ENCODE measurements at regions not wholly inside any gene's neighbourhood (a gene's known extent, or its start where the extent isn't known, plus 50 kb on each side); places are given as distances from the start of the nearest gene placed in this dataset.

DNA sequence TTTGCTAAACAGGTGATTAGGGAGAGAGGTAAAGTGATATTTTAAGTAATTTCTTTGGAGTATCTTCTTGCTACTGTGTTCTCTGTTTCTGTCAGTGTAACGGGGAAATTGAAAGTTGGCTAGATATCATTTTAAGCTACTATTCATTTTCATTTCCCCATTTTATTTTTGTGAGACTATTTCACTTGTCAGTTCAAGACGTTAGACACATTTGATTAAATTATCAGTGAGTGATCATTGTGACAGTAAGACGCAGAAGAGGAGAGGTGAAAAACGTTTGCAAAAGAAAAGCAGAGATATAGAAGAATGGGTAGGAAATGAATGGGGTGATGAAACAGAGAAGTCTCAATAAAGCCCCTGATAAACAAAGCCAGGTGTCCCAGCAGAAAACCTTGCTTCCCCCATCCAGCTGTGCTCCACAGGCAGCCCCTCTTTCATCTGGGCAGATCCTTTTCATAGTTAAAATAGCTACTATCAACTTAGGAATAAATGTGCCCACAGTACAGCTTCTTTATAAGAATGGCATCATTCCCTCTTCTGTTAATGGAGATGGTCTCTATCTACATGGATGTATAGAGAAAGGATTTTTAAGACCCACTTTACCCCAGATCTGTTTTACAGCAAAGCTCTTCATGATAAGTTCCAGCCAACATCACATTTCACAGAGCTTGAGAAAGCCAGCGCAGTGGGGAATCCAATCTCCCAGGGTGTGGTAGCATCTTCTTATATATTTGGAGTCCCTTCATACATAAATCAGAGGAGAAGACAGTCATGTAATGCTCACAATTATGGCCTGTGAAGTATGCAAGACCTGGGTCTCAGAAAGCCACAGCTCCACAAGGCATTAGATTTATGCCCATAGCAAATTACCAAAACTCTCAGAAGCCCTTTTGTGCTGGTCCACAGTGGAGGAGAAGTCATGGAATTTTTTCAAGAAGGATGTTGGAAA, 138.1 kb upstream of the ITGB1 start:
- H2BK20ac ChIP-seq (ENCODE audit: low read depth, low read length): no peak overlapping the region
- H4K8ac ChIP-seq (ENCODE audit: low read depth in 2 of 2, low read length in 2 of 2): no peak overlapping the region
- peaks cover 4% of the 10 kb centered on the region; the same call in 1 of the 2 replicates for H3K9me1 ChIP-seq (ENCODE audit: insufficient read depth, low read length)
- no peaks in the 10 kb centered on the region for H4K20me1 ChIP-seq (ENCODE audit: insufficient read depth, low read length)
- ATAC-seq (ENCODE audit: low read depth) (no peak), DNase-seq (no peak)
- H2AK5ac ChIP-seq (ENCODE audit: low read depth, low read length): no peak overlapping the region
- H3K79me1 ChIP-seq (ENCODE audit: low read depth in 1 of 2, low read length in 2 of 2): no peaks in the 10 kb centered on the region
- no peak overlapping the region for H3K4me2 ChIP-seq (ENCODE audit: low read depth, low read length)
- H3K27ac ChIP-seq (ENCODE audit: insufficient read depth, low read length): no peak overlapping the region
- H2BK5ac ChIP-seq (ENCODE audit: low read depth, low read length, poor library complexity, severe bottlenecking): no peak overlapping the region
- ChIA-PET CTCF (no interaction called here), POLR2A (ENCODE audit: unreplicated experiment) (interaction anchor here (0.6 kb wide), 1 partner anchor 10 kb away, joined by 4 read pairs; no protein-coding TSS in a partner anchor)
- no peak overlapping the region for H2BK120ac ChIP-seq (ENCODE audit: low read depth, low read length)
- no peak overlapping the region for H2BK15ac ChIP-seq (ENCODE audit: low read depth, low read length)
- no peak overlapping the region for H3K4me3 ChIP-seq (ENCODE audit: insufficient read depth, low read depth, low read length)
- H4K91ac ChIP-seq (ENCODE audit: insufficient read depth, low read depth, low read length): no peak overlapping the region
- no peak overlapping the region for H3K18ac ChIP-seq (ENCODE audit: low read depth, low read length)
- H3K23ac ChIP-seq (ENCODE audit: low read depth, low read length): no peak overlapping the region
- dilution Hi-C loops (cut with HindIII; ENCODE audit: low sequenced_read_pairs, unreplicated experiment): no loop called here
- in situ Hi-C loops (cut with MboI; ENCODE audit: low sequenced_read_pairs): no loop called here
- H2AK9ac ChIP-seq (replicated peaks; ENCODE audit: low read depth, low read length, poor library complexity): no peak overlapping the region
- H3K27me3 ChIP-seq (ENCODE audit: control insufficient read depth, insufficient read depth, low read length): no peaks in the 10 kb centered on the region
- no peak overlapping the region for H3K56ac ChIP-seq (ENCODE audit: extremely low read depth, insufficient read depth, low read length)
- no peak overlapping the region for H3K9ac ChIP-seq (ENCODE audit: low read depth, low read length)
- no CpG with 5 or more reads among the region's 5 CpGs for WGBS, 2 experiments (ENCODE audit: extremely low coverage in 2 of 2, insufficient read length in 1 of 2)
- H3K36me3 ChIP-seq (ENCODE audit: control insufficient read depth, insufficient read depth, low read length): no peaks in the 10 kb centered on the region
- H2AFZ ChIP-seq (replicated peaks; ENCODE audit: low read length, poor library complexity): no peak overlapping the region
- intact Hi-C loops (cut with micrococcal nuclease): no loop called here
- no peak overlapping the region for H3K4ac ChIP-seq (ENCODE audit: low read depth, low read length)
- no peak overlapping the region for H3K14ac ChIP-seq (replicated peaks; ENCODE audit: low read depth, low read length)
- H3K4me1 ChIP-seq (ENCODE audit: control insufficient read depth, insufficient read depth, low read length): peaks cover 4% of the 10 kb centered on the region; the same call in 1 of the 2 replicates
- no peaks in the 10 kb centered on the region for H3K9me3 ChIP-seq (ENCODE audit: control insufficient read depth, insufficient read depth, low read length)
- no peak overlapping the region for H4K5ac ChIP-seq (ENCODE audit: low read depth, low read length)
- BruUV-seq (replicated peaks): no TSS peak
- TF ChIP-seq, protein P1, sequence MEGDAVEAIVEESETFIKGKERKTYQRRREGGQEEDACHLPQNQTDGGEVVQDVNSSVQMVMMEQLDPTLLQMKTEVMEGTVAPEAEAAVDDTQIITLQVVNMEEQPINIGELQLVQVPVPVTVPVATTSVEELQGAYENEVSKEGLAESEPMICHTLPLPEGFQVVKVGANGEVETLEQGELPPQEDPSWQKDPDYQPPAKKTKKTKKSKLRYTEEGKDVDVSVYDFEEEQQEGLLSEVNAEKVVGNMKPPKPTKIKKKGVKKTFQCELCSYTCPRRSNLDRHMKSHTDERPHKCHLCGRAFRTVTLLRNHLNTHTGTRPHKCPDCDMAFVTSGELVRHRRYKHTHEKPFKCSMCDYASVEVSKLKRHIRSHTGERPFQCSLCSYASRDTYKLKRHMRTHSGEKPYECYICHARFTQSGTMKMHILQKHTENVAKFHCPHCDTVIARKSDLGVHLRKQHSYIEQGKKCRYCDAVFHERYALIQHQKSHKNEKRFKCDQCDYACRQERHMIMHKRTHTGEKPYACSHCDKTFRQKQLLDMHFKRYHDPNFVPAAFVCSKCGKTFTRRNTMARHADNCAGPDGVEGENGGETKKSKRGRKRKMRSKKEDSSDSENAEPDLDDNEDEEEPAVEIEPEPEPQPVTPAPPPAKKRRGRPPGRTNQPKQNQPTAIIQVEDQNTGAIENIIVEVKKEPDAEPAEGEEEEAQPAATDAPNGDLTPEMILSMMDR (conservative IDR thresholded peaks at IDR 0.05; ENCODE audit: low read depth, low read length): no peak
- TF ChIP-seq, protein P2, sequence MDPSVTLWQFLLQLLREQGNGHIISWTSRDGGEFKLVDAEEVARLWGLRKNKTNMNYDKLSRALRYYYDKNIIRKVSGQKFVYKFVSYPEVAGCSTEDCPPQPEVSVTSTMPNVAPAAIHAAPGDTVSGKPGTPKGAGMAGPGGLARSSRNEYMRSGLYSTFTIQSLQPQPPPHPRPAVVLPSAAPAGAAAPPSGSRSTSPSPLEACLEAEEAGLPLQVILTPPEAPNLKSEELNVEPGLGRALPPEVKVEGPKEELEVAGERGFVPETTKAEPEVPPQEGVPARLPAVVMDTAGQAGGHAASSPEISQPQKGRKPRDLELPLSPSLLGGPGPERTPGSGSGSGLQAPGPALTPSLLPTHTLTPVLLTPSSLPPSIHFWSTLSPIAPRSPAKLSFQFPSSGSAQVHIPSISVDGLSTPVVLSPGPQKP (IDR thresholded peaks at IDR 0.05; ENCODE audit: borderline replicate concordance, low read depth, low read length): no peak
- TF ChIP-seq NFE2L2 (IDR thresholded peaks at IDR 0.05; ENCODE audit: low read depth, low read length): no peak
- TF ChIP-seq RAD21 (IDR thresholded peaks at IDR 0.05; ENCODE audit: low read length): no peak
- TF ChIP-seq RFX5 (IDR thresholded peaks at IDR 0.05; ENCODE audit: low read depth, low read length): no peak
- no peak for TF ChIP-seq BHLHE40 (IDR thresholded peaks at IDR 0.05; ENCODE audit: low read depth, low read length)
- TF ChIP-seq, protein P3, sequence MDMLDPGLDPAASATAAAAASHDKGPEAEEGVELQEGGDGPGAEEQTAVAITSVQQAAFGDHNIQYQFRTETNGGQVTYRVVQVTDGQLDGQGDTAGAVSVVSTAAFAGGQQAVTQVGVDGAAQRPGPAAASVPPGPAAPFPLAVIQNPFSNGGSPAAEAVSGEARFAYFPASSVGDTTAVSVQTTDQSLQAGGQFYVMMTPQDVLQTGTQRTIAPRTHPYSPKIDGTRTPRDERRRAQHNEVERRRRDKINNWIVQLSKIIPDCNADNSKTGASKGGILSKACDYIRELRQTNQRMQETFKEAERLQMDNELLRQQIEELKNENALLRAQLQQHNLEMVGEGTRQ (IDR thresholded peaks at IDR 0.05; ENCODE audit: low read depth, low read length): no peak
- no peak for TF ChIP-seq CEBPB (IDR thresholded peaks at IDR 0.05; ENCODE audit: low read depth, low read length)
- TF ChIP-seq POLR2A (IDR thresholded peaks at IDR 0.05; ENCODE audit: low read depth, low read length): no peak
- TF ChIP-seq MAZ (IDR thresholded peaks at IDR 0.05; ENCODE audit: borderline replicate concordance, low read depth, low read length): no peak
- no peak for TF ChIP-seq CHD1 (IDR thresholded peaks at IDR 0.05; ENCODE audit: low read depth, low read length)
- TF ChIP-seq MXI1 (IDR thresholded peaks at IDR 0.05; ENCODE audit: borderline replicate concordance, low read depth, low read length): no peak
- no peak for TF ChIP-seq SMC3 (IDR thresholded peaks at IDR 0.05; ENCODE audit: low read depth, low read length)
- TF ChIP-seq RCOR1 (IDR thresholded peaks at IDR 0.05; ENCODE audit: insufficient replicate concordance, low read length): no peak
- TF ChIP-seq FOS (IDR thresholded peaks at IDR 0.05; ENCODE audit: low read depth, low read length): no peak
